ENCODE measurements at regions not wholly inside any gene's neighbourhood (a gene's known extent, or its start where the extent isn't known, plus 50 kb on each side); places are given as distances from the start of the nearest gene placed in this dataset.
"Not testable (repeated sequence)": the region's sequence is repeated elsewhere in the genome, so short reads cannot be mapped to it uniquely, and the experiment has no call there.

DNA sequence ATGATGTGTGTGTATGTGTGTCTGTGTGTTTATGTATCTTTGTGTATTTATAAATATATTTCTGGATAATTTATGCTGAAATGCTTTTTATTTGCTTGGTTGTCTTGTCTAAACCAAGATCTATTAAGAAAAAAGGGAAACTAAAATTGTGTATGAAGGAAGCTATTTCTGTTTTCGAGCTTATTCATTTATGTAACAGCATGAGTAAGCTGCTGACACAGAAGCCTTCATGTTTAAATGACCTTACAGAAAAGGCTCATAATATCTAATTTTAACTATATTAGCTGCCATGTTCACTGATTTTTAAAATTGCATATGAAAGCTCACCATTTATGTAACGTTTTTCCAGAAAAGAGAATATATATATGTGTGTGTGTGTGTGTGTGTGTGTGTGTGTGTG is 392.8 kb downstream of the PTH2R start:
- BruUV-seq (replicated peaks) = no TSS peak
- H3K4me2 ChIP-seq = no peak overlapping the region
- no peaks in the 10 kb centered on the region for H3K4me1 ChIP-seq (replicated peaks; ENCODE audit: insufficient read depth)
- no peaks in the 10 kb centered on the region for H3K9me2 ChIP-seq (ENCODE audit: insufficient read depth)
- H2AFZ ChIP-seq = no peak overlapping the region
- H3K36me3 ChIP-seq (ENCODE audit: low read depth) = no peaks in the 10 kb centered on the region
- H3K27me3 ChIP-seq (ENCODE audit: insufficient read depth, low read depth) = no peaks in the 10 kb centered on the region
- ChIA-PET CTCF (no interaction called here), POLR2A (ENCODE audit: unreplicated experiment) (no interaction called here)
- H3K9me3 ChIP-seq (ENCODE audit: insufficient read depth, low read depth) = no peaks in the 10 kb centered on the region
- no peak for TF ChIP-seq EZH2 (IDR thresholded peaks at IDR 0.05; ENCODE audit: low read depth)
- DNase-seq = no peak
- intact Hi-C loops (cut with micrococcal nuclease; ENCODE audit: unreplicated experiment) = no loop called here
- no peak overlapping the region for H3K27ac ChIP-seq
- no peak overlapping the region for H3K4me3 ChIP-seq
- H3K79me2 ChIP-seq (ENCODE audit: low read depth) = no peaks in the 10 kb centered on the region
- no peaks in the 10 kb centered on the region for H4K20me1 ChIP-seq (ENCODE audit: insufficient read depth)
- H3F3A ChIP-seq (ENCODE audit: insufficient read depth, low read depth) = no peaks in the 10 kb centered on the region

DNA sequence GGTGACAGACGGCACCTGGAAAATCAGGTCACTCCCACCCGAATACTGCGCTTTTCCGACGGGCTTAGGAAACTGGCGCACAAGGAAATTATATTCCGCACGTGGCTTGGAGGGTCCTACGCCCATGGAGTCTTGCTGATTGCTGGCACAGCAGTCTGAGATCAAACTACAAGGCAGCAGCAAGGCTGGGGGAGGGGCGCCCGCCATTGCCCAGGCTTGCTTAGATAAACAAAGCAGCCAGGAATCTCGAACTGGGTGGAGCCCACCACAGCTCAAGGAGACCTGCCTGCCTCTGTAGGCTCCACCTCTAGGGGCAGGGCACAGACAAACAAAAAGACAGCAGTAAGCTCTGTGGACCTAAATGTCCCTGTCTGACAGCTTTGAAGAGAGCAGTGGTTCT is 394.3 kb downstream of the PTH2R start:
- H3K4me2 ChIP-seq; intact Hi-C loops (cut with micrococcal nuclease; ENCODE audit: unreplicated experiment); H3K36me3 ChIP-seq (ENCODE audit: low read depth); H3K27me3 ChIP-seq (ENCODE audit: insufficient read depth, low read depth); POLR2A ChIA-PET (ENCODE audit: unreplicated experiment); H3K4me1 ChIP-seq (replicated peaks; ENCODE audit: insufficient read depth); H4K20me1 ChIP-seq (ENCODE audit: insufficient read depth); H3F3A ChIP-seq (ENCODE audit: insufficient read depth, low read depth); H3K9me2 ChIP-seq (ENCODE audit: insufficient read depth); CTCF ChIA-PET; H2AFZ ChIP-seq; H3K27ac ChIP-seq; H3K9me3 ChIP-seq (ENCODE audit: insufficient read depth, low read depth); BruUV-seq (replicated peaks); H3K79me2 ChIP-seq (ENCODE audit: low read depth); H3K4me3 ChIP-seq: not testable (repeated sequence)
- DNase-seq = peak in 1 of 2 experiments; percentile 19

DNA sequence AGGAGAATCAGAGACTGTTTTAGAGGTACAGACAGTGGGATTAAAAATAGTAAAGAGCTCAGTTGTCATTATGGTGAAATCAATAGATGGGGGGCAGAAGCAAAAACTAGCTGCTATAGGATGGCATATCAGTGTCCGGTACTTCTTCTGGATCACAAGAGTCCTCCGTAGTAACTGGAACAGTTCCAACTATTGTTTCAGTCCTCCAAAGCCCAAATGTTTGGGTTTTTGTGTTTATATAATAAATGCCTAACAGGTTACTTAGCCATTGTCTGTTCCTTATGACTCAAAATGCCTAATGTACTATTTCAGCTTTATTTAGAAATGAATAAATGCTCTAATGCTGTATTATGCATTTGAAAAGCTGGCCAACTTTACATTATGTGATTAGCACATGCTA is 401.2 kb downstream of the PTH2R start:
- H4K20me1 ChIP-seq (ENCODE audit: insufficient read depth) = no peaks in the 10 kb centered on the region
- no peaks in the 10 kb centered on the region for H3K27me3 ChIP-seq (ENCODE audit: insufficient read depth, low read depth)
- no peaks in the 10 kb centered on the region for H3F3A ChIP-seq (ENCODE audit: insufficient read depth, low read depth)
- no TSS peak for BruUV-seq (replicated peaks)
- H3K4me3 ChIP-seq = no peak overlapping the region
- no peak for TF ChIP-seq EZH2 (IDR thresholded peaks at IDR 0.05; ENCODE audit: low read depth)
- TF ChIP-seq, protein P1, sequence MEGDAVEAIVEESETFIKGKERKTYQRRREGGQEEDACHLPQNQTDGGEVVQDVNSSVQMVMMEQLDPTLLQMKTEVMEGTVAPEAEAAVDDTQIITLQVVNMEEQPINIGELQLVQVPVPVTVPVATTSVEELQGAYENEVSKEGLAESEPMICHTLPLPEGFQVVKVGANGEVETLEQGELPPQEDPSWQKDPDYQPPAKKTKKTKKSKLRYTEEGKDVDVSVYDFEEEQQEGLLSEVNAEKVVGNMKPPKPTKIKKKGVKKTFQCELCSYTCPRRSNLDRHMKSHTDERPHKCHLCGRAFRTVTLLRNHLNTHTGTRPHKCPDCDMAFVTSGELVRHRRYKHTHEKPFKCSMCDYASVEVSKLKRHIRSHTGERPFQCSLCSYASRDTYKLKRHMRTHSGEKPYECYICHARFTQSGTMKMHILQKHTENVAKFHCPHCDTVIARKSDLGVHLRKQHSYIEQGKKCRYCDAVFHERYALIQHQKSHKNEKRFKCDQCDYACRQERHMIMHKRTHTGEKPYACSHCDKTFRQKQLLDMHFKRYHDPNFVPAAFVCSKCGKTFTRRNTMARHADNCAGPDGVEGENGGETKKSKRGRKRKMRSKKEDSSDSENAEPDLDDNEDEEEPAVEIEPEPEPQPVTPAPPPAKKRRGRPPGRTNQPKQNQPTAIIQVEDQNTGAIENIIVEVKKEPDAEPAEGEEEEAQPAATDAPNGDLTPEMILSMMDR (conservative IDR thresholded peaks at IDR 0.05) = no peak
- intact Hi-C loops (cut with micrococcal nuclease; ENCODE audit: unreplicated experiment) = no loop called here
- POLR2A ChIA-PET (ENCODE audit: unreplicated experiment) = interaction anchor here (0.6 kb wide), 1 partner anchor 965 kb away, joined by 3 read pairs; no protein-coding TSS in a partner anchor
- H3K27ac ChIP-seq = no peak overlapping the region
- no peak for DNase-seq
- H3K4me1 ChIP-seq (replicated peaks; ENCODE audit: insufficient read depth) = no peaks in the 10 kb centered on the region
- H2AFZ ChIP-seq = no peak overlapping the region
- no peak overlapping the region for H3K4me2 ChIP-seq
- H3K9me3 ChIP-seq (ENCODE audit: insufficient read depth, low read depth) = no peaks in the 10 kb centered on the region; the same call in 1 of the 2 replicates
- CTCF ChIA-PET = interaction anchor here (0.6 kb wide), 1 partner anchor 1414 kb away, joined by 3 read pairs; no protein-coding TSS in a partner anchor
- no peaks in the 10 kb centered on the region for H3K9me2 ChIP-seq (ENCODE audit: insufficient read depth)
- no peaks in the 10 kb centered on the region for H3K36me3 ChIP-seq (ENCODE audit: low read depth)
- no peaks in the 10 kb centered on the region for H3K79me2 ChIP-seq (ENCODE audit: low read depth)

DNA sequence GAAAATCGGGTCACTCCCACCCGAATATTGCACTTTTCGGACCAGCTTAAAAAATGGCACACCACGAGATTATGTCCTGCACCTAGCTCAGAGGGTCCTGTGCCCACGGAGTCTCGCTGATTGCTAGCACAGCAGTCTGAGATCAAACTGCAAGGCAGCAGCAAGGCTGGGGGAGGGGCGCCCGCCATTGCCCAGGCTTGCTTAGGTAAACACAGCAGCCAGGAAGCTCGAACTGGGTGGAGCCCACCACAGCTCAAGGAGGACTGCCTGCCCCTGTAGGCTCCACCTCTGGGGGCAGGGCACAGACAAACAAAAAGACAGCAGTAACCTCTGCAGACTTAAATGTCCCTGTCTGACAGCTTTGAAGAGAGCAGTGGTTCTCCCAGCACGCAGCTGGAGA is 405.3 kb downstream of the PTH2R start:
- H3K9me2 ChIP-seq (ENCODE audit: insufficient read depth); H3K27me3 ChIP-seq (ENCODE audit: insufficient read depth, low read depth); H3K36me3 ChIP-seq (ENCODE audit: low read depth); H3K4me1 ChIP-seq (replicated peaks; ENCODE audit: insufficient read depth); H3K9me3 ChIP-seq (ENCODE audit: insufficient read depth, low read depth); CTCF ChIA-PET; BruUV-seq (replicated peaks); POLR2A ChIA-PET (ENCODE audit: unreplicated experiment); H3F3A ChIP-seq (ENCODE audit: insufficient read depth, low read depth); intact Hi-C loops (cut with micrococcal nuclease; ENCODE audit: unreplicated experiment); H3K27ac ChIP-seq; H4K20me1 ChIP-seq (ENCODE audit: insufficient read depth); H3K79me2 ChIP-seq (ENCODE audit: low read depth): not testable (repeated sequence)
- Histone ChIP-seq H3K4me2 (peak overlapping the region; percentile 62), H3K4me3 (peak overlapping the region; percentile 51), H2AFZ (peak overlapping the region; percentile 74)
- peak in 1 of 2 experiments; percentile 46 for DNase-seq

DNA sequence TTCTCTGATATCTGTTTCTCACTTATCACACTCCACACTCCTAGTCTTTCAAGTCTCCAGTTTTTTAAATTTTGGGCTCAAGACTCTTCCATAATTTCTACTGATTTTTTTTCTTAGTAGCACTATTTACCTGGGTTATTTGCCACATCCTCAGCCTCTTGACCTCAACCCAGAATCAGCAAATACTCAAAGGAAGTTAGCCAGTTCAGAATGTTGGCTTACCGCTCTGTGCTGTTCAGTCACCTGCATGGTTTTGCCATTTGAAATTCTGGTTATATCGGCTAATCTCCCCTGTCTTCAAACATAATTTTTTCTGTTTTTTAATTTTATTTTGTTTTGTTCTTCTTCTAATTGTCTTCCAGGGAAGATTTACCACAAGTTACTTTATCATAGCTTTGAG is 412.6 kb downstream of the PTH2R start:
- ChIA-PET POLR2A (ENCODE audit: unreplicated experiment) (no interaction called here), CTCF (no interaction called here)
- Histone ChIP-seq H3K4me3 (no peak overlapping the region), H3F3A (ENCODE audit: insufficient read depth, low read depth) (no peaks in the 10 kb centered on the region), H3K79me2 (ENCODE audit: low read depth) (no peaks in the 10 kb centered on the region), H2AFZ (no peak overlapping the region), H3K27me3 (ENCODE audit: insufficient read depth, low read depth) (no peaks in the 10 kb centered on the region), H3K27ac (no peak overlapping the region), H3K9me2 (ENCODE audit: insufficient read depth) (no peaks in the 10 kb centered on the region), H3K36me3 (ENCODE audit: low read depth) (no peaks in the 10 kb centered on the region), H3K4me2 (no peak overlapping the region), H3K4me1 (replicated peaks; ENCODE audit: insufficient read depth) (no peaks in the 10 kb centered on the region), H4K20me1 (ENCODE audit: insufficient read depth) (no peaks in the 10 kb centered on the region), H3K9me3 (ENCODE audit: insufficient read depth, low read depth) (no peaks in the 10 kb centered on the region)
- no peak for DNase-seq
- intact Hi-C loops (cut with micrococcal nuclease; ENCODE audit: unreplicated experiment) = no loop called here
- no TSS peak for BruUV-seq (replicated peaks)
- no peak for TF ChIP-seq EZH2 (IDR thresholded peaks at IDR 0.05; ENCODE audit: low read depth)
- TF ChIP-seq, protein P1 (conservative IDR thresholded peaks at IDR 0.05) = no peak
